ENCODE measurements at regions not wholly inside any gene's neighbourhood (a gene's known extent, or its start where the extent isn't known, plus 50 kb on each side); places are given as distances from the start of the nearest gene placed in this dataset.

GRCh38 chr12:118560733-118561132, 184.4 kb downstream of the SUDS3 start:
- H3K36me3 ChIP-seq (ENCODE audit: control insufficient read depth, insufficient read depth, low read length), result no peaks in the 10 kb centered on the region
- H3K4me3 ChIP-seq (ENCODE audit: extremely low read depth, insufficient read depth, low read length, poor library complexity, severe bottlenecking), result no peak overlapping the region
- H3K4me1 ChIP-seq (ENCODE audit: control insufficient read depth, insufficient read depth, low read length, poor library complexity, severe bottlenecking), result no peaks in the 10 kb centered on the region
- 94 to 100% methylated on average over 2 of the region's 4 CpGs for WGBS, 2 experiments (ENCODE audit: insufficient coverage in 2 of 2)
- H3K27ac ChIP-seq (ENCODE audit: low read depth, low read length, severe bottlenecking), result no peak overlapping the region
- no peaks in the 10 kb centered on the region for H3K9me3 ChIP-seq (ENCODE audit: control insufficient read depth, low read length)

GRCh38 chr12:118571730-118572129, 195.4 kb downstream of the SUDS3 start:
- Histone ChIP-seq H3K27ac (ENCODE audit: low read depth, low read length, severe bottlenecking) (no peak overlapping the region), H3K4me1 (ENCODE audit: control insufficient read depth, insufficient read depth, low read length, poor library complexity, severe bottlenecking) (no peaks in the 10 kb centered on the region), H3K36me3 (ENCODE audit: control insufficient read depth, insufficient read depth, low read length) (no peaks in the 10 kb centered on the region), H3K9me3 (ENCODE audit: control insufficient read depth, low read length) (no peaks in the 10 kb centered on the region), H3K4me3 (ENCODE audit: extremely low read depth, insufficient read depth, low read length, poor library complexity, severe bottlenecking) (no peak overlapping the region)
- 89 to 98% methylated on average over 4 of the region's 5 CpGs for WGBS, 2 experiments (ENCODE audit: insufficient coverage in 2 of 2)

GRCh38 chr12:118574288-118574687, 197.9 kb downstream of the SUDS3 start:
- no peaks in the 10 kb centered on the region for H3K4me1 ChIP-seq (ENCODE audit: control insufficient read depth, insufficient read depth, low read length, poor library complexity, severe bottlenecking)
- no peak overlapping the region for H3K27ac ChIP-seq (ENCODE audit: low read depth, low read length, severe bottlenecking)
- WGBS, 2 experiments (ENCODE audit: insufficient coverage in 2 of 2), result 83 to 92% methylated on average over 2 of the region's 3 CpGs
- no peaks in the 10 kb centered on the region for H3K36me3 ChIP-seq (ENCODE audit: control insufficient read depth, insufficient read depth, low read length)
- no peak overlapping the region for H3K4me3 ChIP-seq (ENCODE audit: extremely low read depth, insufficient read depth, low read length, poor library complexity, severe bottlenecking)
- no peaks in the 10 kb centered on the region for H3K9me3 ChIP-seq (ENCODE audit: control insufficient read depth, low read length)

GRCh38 chr12:118575730-118576129, 199.4 kb downstream of the SUDS3 start:
- no peak overlapping the region for H3K4me3 ChIP-seq (ENCODE audit: extremely low read depth, insufficient read depth, low read length, poor library complexity, severe bottlenecking)
- WGBS, 2 experiments (ENCODE audit: insufficient coverage in 2 of 2), result 87 to 89% methylated on average over 2 of the region's 2 CpGs
- no peaks in the 10 kb centered on the region for H3K4me1 ChIP-seq (ENCODE audit: control insufficient read depth, insufficient read depth, low read length, poor library complexity, severe bottlenecking)
- no peaks in the 10 kb centered on the region for H3K9me3 ChIP-seq (ENCODE audit: control insufficient read depth, low read length)
- no peaks in the 10 kb centered on the region for H3K36me3 ChIP-seq (ENCODE audit: control insufficient read depth, insufficient read depth, low read length)
- no peak overlapping the region for H3K27ac ChIP-seq (ENCODE audit: low read depth, low read length, severe bottlenecking)

GRCh38 chr12:118581371-118581770, 205.0 kb downstream of the SUDS3 start:
- no peaks in the 10 kb centered on the region for H3K36me3 ChIP-seq (ENCODE audit: control insufficient read depth, insufficient read depth, low read length)
- H3K4me1 ChIP-seq (ENCODE audit: control insufficient read depth, insufficient read depth, low read length, poor library complexity, severe bottlenecking), result no peaks in the 10 kb centered on the region
- H3K9me3 ChIP-seq (ENCODE audit: control insufficient read depth, low read length), result no peaks in the 10 kb centered on the region
- 83% methylated on average over 1 of the region's 1 CpG; no CpG with 5 or more reads in 1 of the 2 experiments for WGBS, 2 experiments (ENCODE audit: insufficient coverage in 2 of 2)
- no peak overlapping the region for H3K27ac ChIP-seq (ENCODE audit: low read depth, low read length, severe bottlenecking)
- H3K4me3 ChIP-seq (ENCODE audit: extremely low read depth, insufficient read depth, low read length, poor library complexity, severe bottlenecking), result no peak overlapping the region

GRCh38 chr12:118582863-118583262, 206.5 kb downstream of the SUDS3 start:
- H3K36me3 ChIP-seq (ENCODE audit: control insufficient read depth, insufficient read depth, low read length), result no peaks in the 10 kb centered on the region
- H3K27ac ChIP-seq (ENCODE audit: low read depth, low read length, severe bottlenecking), result no peak overlapping the region
- H3K4me1 ChIP-seq (ENCODE audit: control insufficient read depth, insufficient read depth, low read length, poor library complexity, severe bottlenecking), result no peaks in the 10 kb centered on the region
- H3K4me3 ChIP-seq (ENCODE audit: extremely low read depth, insufficient read depth, low read length, poor library complexity, severe bottlenecking), result no peak overlapping the region
- WGBS, 2 experiments (ENCODE audit: insufficient coverage in 2 of 2), result 83 to 90% methylated on average over 3 to 4 of the region's 4 CpGs
- H3K9me3 ChIP-seq (ENCODE audit: control insufficient read depth, low read length), result no peaks in the 10 kb centered on the region

- H3K4me3 ChIP-seq (ENCODE audit: extremely low read depth, insufficient read depth, low read length, poor library complexity, severe bottlenecking), result no peak overlapping the region
- H3K27ac ChIP-seq (ENCODE audit: low read depth, low read length, severe bottlenecking), result no peak overlapping the region
- no peaks in the 10 kb centered on the region for H3K36me3 ChIP-seq (ENCODE audit: control insufficient read depth, insufficient read depth, low read length)
- WGBS, 2 experiments (ENCODE audit: insufficient coverage in 2 of 2), result 80 to 100% methylated on average over 1 of the region's 1 CpG
- H3K4me1 ChIP-seq (ENCODE audit: control insufficient read depth, insufficient read depth, low read length, poor library complexity, severe bottlenecking), result no peaks in the 10 kb centered on the region
- no peaks in the 10 kb centered on the region for H3K9me3 ChIP-seq (ENCODE audit: control insufficient read depth, low read length)
These were observed 210.1 kb downstream of the SUDS3 start for GRCh38 chr12:118586433-118586832.

GRCh38 chr12:118589162-118589561, 212.8 kb downstream of the SUDS3 start:
- no peaks in the 10 kb centered on the region for H3K4me1 ChIP-seq (ENCODE audit: control insufficient read depth, insufficient read depth, low read length, poor library complexity, severe bottlenecking)
- H3K9me3 ChIP-seq (ENCODE audit: control insufficient read depth, low read length), result no peaks in the 10 kb centered on the region
- no peak overlapping the region for H3K27ac ChIP-seq (ENCODE audit: low read depth, low read length, severe bottlenecking)
- H3K36me3 ChIP-seq (ENCODE audit: control insufficient read depth, insufficient read depth, low read length), result no peaks in the 10 kb centered on the region
- WGBS, 2 experiments (ENCODE audit: insufficient coverage in 2 of 2), result no CpG with 5 or more reads among the region's 1 CpG
- H3K4me3 ChIP-seq (ENCODE audit: extremely low read depth, insufficient read depth, low read length, poor library complexity, severe bottlenecking), result no peak overlapping the region

GRCh38 chr12:118590406-118591150, 214.2 kb downstream of the SUDS3 start:
- 20 to 60% methylated on average over 1 to 3 of the region's 7 CpGs for WGBS, 2 experiments (ENCODE audit: insufficient coverage in 2 of 2)
- no peak overlapping the region for H3K27ac ChIP-seq (ENCODE audit: low read depth, low read length, severe bottlenecking)
- no peak overlapping the region for H3K4me3 ChIP-seq (ENCODE audit: extremely low read depth, insufficient read depth, low read length, poor library complexity, severe bottlenecking)
- no peaks in the 10 kb centered on the region for H3K9me3 ChIP-seq (ENCODE audit: control insufficient read depth, low read length)
- no peaks in the 10 kb centered on the region for H3K36me3 ChIP-seq (ENCODE audit: control insufficient read depth, insufficient read depth, low read length)
- no peaks in the 10 kb centered on the region for H3K4me1 ChIP-seq (ENCODE audit: control insufficient read depth, insufficient read depth, low read length, poor library complexity, severe bottlenecking)

- Histone ChIP-seq H3K36me3 (ENCODE audit: control insufficient read depth, insufficient read depth, low read length) (no peaks in the 10 kb centered on the region), H3K4me1 (ENCODE audit: control insufficient read depth, insufficient read depth, low read length, poor library complexity, severe bottlenecking) (no peaks in the 10 kb centered on the region), H3K4me3 (ENCODE audit: extremely low read depth, insufficient read depth, low read length, poor library complexity, severe bottlenecking) (no peak overlapping the region), H3K9me3 (ENCODE audit: control insufficient read depth, low read length) (no peaks in the 10 kb centered on the region), H3K27ac (ENCODE audit: low read depth, low read length, severe bottlenecking) (no peak overlapping the region)
- 60% methylated on average over 1 of the region's 3 CpGs; no CpG with 5 or more reads in 1 of the 2 experiments for WGBS, 2 experiments (ENCODE audit: insufficient coverage in 2 of 2)
These were observed 227.4 kb downstream of the SUDS3 start for GRCh38 chr12:118603610-118604361.

- no peak overlapping the region for H3K27ac ChIP-seq (ENCODE audit: low read depth, low read length, severe bottlenecking)
- no peaks in the 10 kb centered on the region for H3K9me3 ChIP-seq (ENCODE audit: control insufficient read depth, low read length)
- H3K4me1 ChIP-seq (ENCODE audit: control insufficient read depth, insufficient read depth, low read length, poor library complexity, severe bottlenecking), result no peaks in the 10 kb centered on the region
- WGBS, 2 experiments (ENCODE audit: insufficient coverage in 2 of 2), result 96 to 99% methylated on average over 8 of the region's 8 CpGs
- no peak overlapping the region for H3K4me3 ChIP-seq (ENCODE audit: extremely low read depth, insufficient read depth, low read length, poor library complexity, severe bottlenecking)
- H3K36me3 ChIP-seq (ENCODE audit: control insufficient read depth, insufficient read depth, low read length), result no peaks in the 10 kb centered on the region
These were observed 230.3 kb downstream of the SUDS3 start for GRCh38 chr12:118606690-118607089.

All from mesodermal cell (in vitro differentiated cells).